Astrocyte (in vitro differentiated cells and primary cell): ENCODE measurements at regions not wholly inside any gene's neighbourhood (a gene's known extent, or its start where the extent isn't known, plus 50 kb on each side); places are given as distances from the start of the nearest gene placed in this dataset.

Experiments
- CTCF ChIP-seq: IDR thresholded peaks from 2 replicates; pipeline ENCODE4 v1.5.1; 2011; ENCODE audit warnings: low read depth, mild to moderate bottlenecking, inconsistent platforms, low read length, moderate library complexity; ENCODE audit not compliant: insufficient read depth
- EZH2 ChIP-seq: IDR thresholded peaks from 2 replicates; pipeline ENCODE4 v1.6.1; 2012; ENCODE audit warnings: mild to moderate bottlenecking, low read length, inconsistent platforms; ENCODE audit not compliant: insufficient read depth

- TF ChIP-seq CTCF (no peak), EZH2 (no peak)
These were observed 135.7 kb upstream of the UMPS start for GRCh38 chr3:124594581-124594980.
